OCI-LY7 (cell line): ENCODE measurements at regions not wholly inside any gene's neighbourhood (a gene's known extent, or its start where the extent isn't known, plus 50 kb on each side); places are given as distances from the start of the nearest gene placed in this dataset.

ENCODE experiments used
- BruUV-seq: library from RNA; stranded (reverse); fragments of 400-500 nt; replicated peaks from 2 replicates; lab custom pipeline; 2021; lab: Mats Ljungman, UMichigan
- CTCF ChIA-PET: fragments of 300-600 bp; sonication (Branson Sonifier 250); formaldehyde crosslinking; loops from one replicate; lab custom pipeline; 2022; ENCODE audit warnings: antibody characterized with exemption; ENCODE audit not compliant: unreplicated experiment; lab: Charles Lee
- POLR2A ChIA-PET: fragments of 300-600 bp; sonication (Branson Sonifier 250); formaldehyde crosslinking; loops from one replicate; lab custom pipeline; 2022; ENCODE audit warnings: antibody characterized with exemption; lab: Charles Lee
- DNase-seq: peaks from one replicate; pipeline ENCODE4 v3.0.0-alpha.2; 2015; ENCODE audit warnings: low spot score
- H2AFZ ChIP-seq: fragments of 200-600 bp; sonication (generic), shearing (Covaris generic); 2 replicates; pipeline ENCODE4 v1.6.1; 2014; ENCODE audit warnings: mild to moderate bottlenecking, antibody characterized with exemption, low read length, moderate library complexity
- H3K27ac ChIP-seq: fragments of 200-600 bp; sonication (generic); 2 replicates; pipeline ENCODE4 v1.5.1; 2014; ENCODE audit warnings: mixed run types, low read depth, mild to moderate bottlenecking, moderate library complexity, low read length, inconsistent platforms; ENCODE audit not compliant: poor library complexity, severe bottlenecking
- H3K36me3 ChIP-seq: fragments of 200-600 bp; sonication (generic); 2 replicates; pipeline ENCODE4 v1.6.1; 2014; ENCODE audit warnings: mild to moderate bottlenecking, antibody characterized with exemption, low read length, moderate library complexity, mixed read lengths; ENCODE audit not compliant: insufficient read depth
- H3K4me1 ChIP-seq: fragments of 200-600 bp; sonication (generic); 2 replicates; pipeline ENCODE4 v1.5.1; 2014; ENCODE audit warnings: mild to moderate bottlenecking, low read length; ENCODE audit not compliant: insufficient read depth, poor library complexity, severe bottlenecking
- H3K4me2 ChIP-seq: fragments of 200-600 bp; sonication (generic); 2 replicates; pipeline ENCODE4 v1.6.1; 2014; ENCODE audit warnings: mild to moderate bottlenecking, low read length
- H3K4me3 ChIP-seq: fragments of 200-600 bp; sonication (generic); 2 replicates; pipeline ENCODE4 v1.5.1; 2014; ENCODE audit warnings: mild to moderate bottlenecking, low read depth, low read length; ENCODE audit not compliant: poor library complexity, severe bottlenecking
- H3K79me2 ChIP-seq: fragments of 200-600 bp; sonication (generic); 2 replicates; pipeline ENCODE4 v1.6.1; 2016; ENCODE audit warnings: low read depth, mild to moderate bottlenecking, low read length, moderate library complexity, mixed read lengths; ENCODE audit not compliant: insufficient read depth
- H3K9me2 ChIP-seq: fragments of 200-600 bp; sonication (generic); 2 replicates; pipeline ENCODE4 v1.6.1; 2016; ENCODE audit warnings: mild to moderate bottlenecking, low read length, mixed read lengths; ENCODE audit not compliant: insufficient read depth
- H3K9me3 ChIP-seq: fragments of 200-600 bp; sonication (generic); 2 replicates; pipeline ENCODE4 v1.6.1; 2014; ENCODE audit warnings: mild to moderate bottlenecking, mixed run types, low read length, mixed read lengths
- H4K20me1 ChIP-seq: fragments of 200-600 bp; sonication (generic); 2 replicates; pipeline ENCODE4 v1.6.1; 2014; ENCODE audit warnings: mild to moderate bottlenecking, antibody characterized with exemption, low read length, moderate library complexity, mixed read lengths; ENCODE audit not compliant: insufficient read depth
- CTCF ChIP-seq: fragments of 200-600 bp; sonication (generic); conservative IDR thresholded peaks from 2 replicates; pipeline ENCODE4 v1.5.1; 2014; ENCODE audit warnings: mild to moderate bottlenecking, antibody characterized with exemption, low read length, moderate library complexity, mixed read lengths
- EZH2phosphoT487 ChIP-seq: fragments of 200-600 bp; sonication (generic); IDR thresholded peaks from 2 replicates; pipeline ENCODE4 v1.6.1; 2018; ENCODE audit warnings: low read depth, borderline replicate concordance, mild to moderate bottlenecking, mixed run types, antibody characterized with exemption, low read length, moderate library complexity, mixed read lengths
- intact Hi-C: fragments of 100-400 bp; cut with micrococcal nuclease; formaldehyde crosslinking; loops from one replicate; pipeline ENCODE4 v1.10.0; 2022; ENCODE audit not compliant: unreplicated experiment

GRCh38 chr12:46509135-46509534 is 136.6 kb upstream of the SLC38A2 start:
- DNase-seq: no peak
- POLR2A ChIA-PET: no interaction called here
- Histone ChIP-seq H4K20me1 (no peaks in the 10 kb centered on the region), H3K9me2 (no peaks in the 10 kb centered on the region), H3K4me3 (no peak overlapping the region), H3K4me2 (no peak overlapping the region), H3K9me3 (0 out of 2 replicates have a peak, but pooled peaks cover 5% of the 10 kb centered on the region), H2AFZ (no peak overlapping the region), H3K79me2 (no peaks in the 10 kb centered on the region), H3K36me3 (no peaks in the 10 kb centered on the region), H3K4me1 (no peaks in the 10 kb centered on the region), H3K27ac (no peak overlapping the region)
- CTCF ChIA-PET: no interaction called here
- no TSS peak for BruUV-seq
- TF ChIP-seq CTCF (no peak), EZH2phosphoT487 (no peak)
- intact Hi-C loops: no loop called here

GRCh38 chr12:46508651-46509050 is 136.1 kb upstream of the SLC38A2 start:
- no peak for TF ChIP-seq EZH2phosphoT487
- no peak for TF ChIP-seq CTCF
- POLR2A ChIA-PET: no interaction called here
- intact Hi-C loops: no loop called here
- Histone ChIP-seq H3K27ac (no peak overlapping the region), H3K4me3 (no peak overlapping the region), H4K20me1 (no peaks in the 10 kb centered on the region), H3K79me2 (no peaks in the 10 kb centered on the region), H3K9me3 (0 out of 2 replicates have a peak, but pooled peaks cover 5% of the 10 kb centered on the region), H3K4me1 (no peaks in the 10 kb centered on the region), H2AFZ (no peak overlapping the region), H3K9me2 (no peaks in the 10 kb centered on the region), H3K4me2 (no peak overlapping the region), H3K36me3 (no peaks in the 10 kb centered on the region)
- no peak for DNase-seq
- CTCF ChIA-PET: no interaction called here
- BruUV-seq: no TSS peak

GRCh38 chr12:46507766-46508165 is 135.2 kb upstream of the SLC38A2 start:
- Histone ChIP-seq H2AFZ (no peak overlapping the region), H3K27ac (no peak overlapping the region), H3K79me2 (no peaks in the 10 kb centered on the region), H3K36me3 (no peaks in the 10 kb centered on the region), H3K9me3 (0 out of 2 replicates have a peak, but pooled peaks cover 5% of the 10 kb centered on the region), H3K4me3 (no peak overlapping the region), H3K4me1 (no peaks in the 10 kb centered on the region), H4K20me1 (no peaks in the 10 kb centered on the region), H3K4me2 (no peak overlapping the region), H3K9me2 (no peaks in the 10 kb centered on the region)
- TF ChIP-seq CTCF (no peak), EZH2phosphoT487 (no peak)
- BruUV-seq: no TSS peak
- POLR2A ChIA-PET: no interaction called here
- intact Hi-C loops: no loop called here
- no peak for DNase-seq
- CTCF ChIA-PET: no interaction called here
